ENCODE measurements at regions not wholly inside any gene's neighbourhood (a gene's known extent, or its start where the extent isn't known, plus 50 kb on each side); places are given as distances from the start of the nearest gene placed in this dataset.

DNA sequence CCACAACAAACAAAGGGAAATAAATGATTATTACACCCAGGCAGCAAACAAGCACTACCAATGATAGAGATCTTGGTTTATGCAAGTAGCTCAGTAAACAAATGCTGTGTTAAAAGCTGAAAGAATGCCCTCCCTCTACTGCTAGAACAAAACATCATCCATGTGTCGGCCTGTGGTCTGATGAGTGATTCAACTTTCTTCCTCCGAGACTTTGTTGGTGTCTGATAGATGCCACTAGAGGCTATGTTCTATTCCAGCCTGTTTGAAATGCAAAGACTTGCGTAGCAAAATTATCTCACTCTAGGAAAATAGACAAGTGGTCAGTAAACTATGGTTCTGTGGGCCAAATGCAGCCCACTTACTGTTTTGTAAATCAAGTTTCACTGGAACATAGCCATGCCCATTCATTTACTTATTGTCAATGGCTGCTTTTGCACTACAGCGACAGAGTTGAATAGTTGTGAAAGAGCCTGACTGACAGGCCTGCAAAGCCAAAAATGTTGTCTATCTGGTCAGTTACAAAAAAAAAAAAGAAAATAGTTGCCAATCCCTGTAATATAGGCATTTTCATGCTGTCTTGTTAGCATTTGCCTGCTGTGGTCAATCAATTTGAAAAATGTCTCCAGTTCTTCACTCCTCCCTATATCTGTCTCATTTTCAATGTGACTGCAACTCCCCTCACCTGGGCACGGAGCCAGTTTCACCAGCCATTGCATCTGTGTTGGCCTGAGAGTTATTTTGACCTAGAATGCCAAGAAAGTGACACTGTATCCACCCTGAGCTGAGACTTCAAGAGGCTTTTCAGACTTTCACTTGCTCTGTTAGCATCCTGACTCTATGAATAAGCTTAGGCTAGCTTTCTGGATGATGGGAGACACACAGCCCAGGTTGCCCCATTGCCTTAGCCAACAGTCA is 544.6 kb upstream of the BTBD3 start (continued):
- TF ChIP-seq USF2 (IDR thresholded peaks at IDR 0.05; ENCODE audit: low read depth, low read length) = no peak

DNA sequence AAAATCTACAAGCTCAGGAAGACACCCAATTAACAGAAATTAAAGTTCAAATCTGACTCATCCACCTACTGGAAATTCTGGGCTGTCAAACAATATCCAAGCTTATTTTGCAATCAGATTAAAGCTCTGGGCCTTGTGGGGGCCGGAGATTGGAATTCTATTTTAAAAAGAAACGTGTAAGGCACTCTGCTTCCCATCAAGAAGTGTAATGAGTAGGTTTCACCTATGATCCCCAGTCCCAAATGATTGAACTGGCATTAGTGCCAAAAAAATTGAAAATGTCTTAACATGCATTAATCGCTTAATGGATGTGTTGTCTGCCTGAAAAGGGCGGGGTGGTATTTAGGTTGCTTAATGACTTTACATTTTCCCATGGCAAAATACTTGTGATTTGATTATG is 542.4 kb upstream of the BTBD3 start:
- in situ Hi-C loops (cut with MboI; ENCODE audit: low sequenced_read_pairs) (no loop called here), intact Hi-C loops (cut with micrococcal nuclease) (no loop called here), dilution Hi-C loops (cut with HindIII; ENCODE audit: low sequenced_read_pairs, unreplicated experiment) (no loop called here)
- Histone ChIP-seq H3K79me1 (ENCODE audit: low read depth in 1 of 2, low read length in 2 of 2) (no peaks in the 10 kb centered on the region), H2AK5ac (ENCODE audit: low read depth, low read length) (no peak overlapping the region), H4K5ac (ENCODE audit: low read depth, low read length) (no peak overlapping the region), H2AK9ac (replicated peaks; ENCODE audit: low read depth, low read length, poor library complexity) (no peak overlapping the region), H4K8ac (ENCODE audit: low read depth in 2 of 2, low read length in 2 of 2) (no peak overlapping the region), H2AFZ (replicated peaks; ENCODE audit: low read length, poor library complexity) (no peak overlapping the region), H3K9me1 (ENCODE audit: insufficient read depth, low read length) (0 out of 2 replicates have a peak, but pooled peaks cover 4% of the 10 kb centered on the region), H4K20me1 (ENCODE audit: insufficient read depth, low read length) (no peaks in the 10 kb centered on the region), H3K56ac (ENCODE audit: extremely low read depth, insufficient read depth, low read length) (no peak overlapping the region), H4K91ac (ENCODE audit: insufficient read depth, low read depth, low read length) (no peak overlapping the region), H3K4me2 (ENCODE audit: low read depth, low read length) (no peak overlapping the region), H3K4me3 (ENCODE audit: insufficient read depth, low read depth, low read length) (no peak overlapping the region), H2BK20ac (ENCODE audit: low read depth, low read length) (no peak overlapping the region), H3K9me3 (ENCODE audit: control insufficient read depth, insufficient read depth, low read length) (no peaks in the 10 kb centered on the region), H3K4me1 (ENCODE audit: control insufficient read depth, insufficient read depth, low read length) (peaks cover 15% of the 10 kb centered on the region), H3K4ac (ENCODE audit: low read depth, low read length) (no peak overlapping the region), H2BK5ac (ENCODE audit: low read depth, low read length, poor library complexity, severe bottlenecking) (peak overlapping the region; percentile 8), H3K18ac (ENCODE audit: low read depth, low read length) (no peak overlapping the region; the same call in 1 of the 2 replicates), H3K36me3 (ENCODE audit: control insufficient read depth, insufficient read depth, low read length) (no peaks in the 10 kb centered on the region), H3K27me3 (ENCODE audit: control insufficient read depth, insufficient read depth, low read length) (no peaks in the 10 kb centered on the region), H3K27ac (ENCODE audit: insufficient read depth, low read length) (no peak overlapping the region), H3K9ac (ENCODE audit: low read depth, low read length) (no peak overlapping the region), H3K23ac (ENCODE audit: low read depth, low read length) (no peak overlapping the region), H2BK120ac (ENCODE audit: low read depth, low read length) (no peak overlapping the region; the same call in 1 of the 2 replicates), H2BK15ac (ENCODE audit: low read depth, low read length) (peak overlapping the region; percentile 17; the same call in 1 of the 3 replicates), H3K14ac (replicated peaks; ENCODE audit: low read depth, low read length) (no peak overlapping the region)
- no CpG with 5 or more reads among the region's 4 CpGs for WGBS, 2 experiments (ENCODE audit: extremely low coverage in 2 of 2, insufficient read length in 1 of 2)
- ATAC-seq (ENCODE audit: low read depth) (no peak), DNase-seq (no peak)
- CTCF ChIA-PET = no interaction called here
- POLR2A ChIA-PET (ENCODE audit: unreplicated experiment) = no interaction called here
- no TSS peak for BruUV-seq (replicated peaks)
- TF ChIP-seq FOS (IDR thresholded peaks at IDR 0.05; ENCODE audit: low read depth, low read length) = no peak
- no peak for TF ChIP-seq CHD1 (IDR thresholded peaks at IDR 0.05; ENCODE audit: low read depth, low read length)
- TF ChIP-seq CEBPB (IDR thresholded peaks at IDR 0.05; ENCODE audit: low read depth, low read length) = no peak
- no peak for TF ChIP-seq RCOR1 (IDR thresholded peaks at IDR 0.05; ENCODE audit: insufficient replicate concordance, low read length)
- no peak for TF ChIP-seq RFX5 (IDR thresholded peaks at IDR 0.05; ENCODE audit: low read depth, low read length)
- no peak for TF ChIP-seq CTCF (conservative IDR thresholded peaks at IDR 0.05; ENCODE audit: low read depth, low read length)
- TF ChIP-seq MAZ (IDR thresholded peaks at IDR 0.05; ENCODE audit: borderline replicate concordance, low read depth, low read length) = no peak
- no peak for TF ChIP-seq RAD21 (IDR thresholded peaks at IDR 0.05; ENCODE audit: low read length)
- no peak for TF ChIP-seq NFE2L2 (IDR thresholded peaks at IDR 0.05; ENCODE audit: low read depth, low read length)
- TF ChIP-seq USF2 (IDR thresholded peaks at IDR 0.05; ENCODE audit: low read depth, low read length) = no peak
- TF ChIP-seq POLR2A (IDR thresholded peaks at IDR 0.05; ENCODE audit: low read depth, low read length) = no peak
- no peak for TF ChIP-seq SMC3 (IDR thresholded peaks at IDR 0.05; ENCODE audit: low read depth, low read length)
- no peak for TF ChIP-seq BHLHE40 (IDR thresholded peaks at IDR 0.05; ENCODE audit: low read depth, low read length)
